GF-D8 (cell line): ENCODE measurements at regions not wholly inside any gene's neighbourhood (a gene's known extent, or its start where the extent isn't known, plus 50 kb on each side); places are given as distances from the start of the nearest gene placed in this dataset.

Experiments
- DNase-seq: peaks from one replicate; lab custom pipeline; 2025; lab: John Stamatoyannopoulos, UW

- DNase-seq: no peak
Observed at GRCh38 chr6:20313051-20313450, 88.6 kb upstream of the E2F3 start.

GRCh38 chr6:20313960-20314530 lies 87.6 kb upstream of the E2F3 start:
- no peak for DNase-seq

DNA sequence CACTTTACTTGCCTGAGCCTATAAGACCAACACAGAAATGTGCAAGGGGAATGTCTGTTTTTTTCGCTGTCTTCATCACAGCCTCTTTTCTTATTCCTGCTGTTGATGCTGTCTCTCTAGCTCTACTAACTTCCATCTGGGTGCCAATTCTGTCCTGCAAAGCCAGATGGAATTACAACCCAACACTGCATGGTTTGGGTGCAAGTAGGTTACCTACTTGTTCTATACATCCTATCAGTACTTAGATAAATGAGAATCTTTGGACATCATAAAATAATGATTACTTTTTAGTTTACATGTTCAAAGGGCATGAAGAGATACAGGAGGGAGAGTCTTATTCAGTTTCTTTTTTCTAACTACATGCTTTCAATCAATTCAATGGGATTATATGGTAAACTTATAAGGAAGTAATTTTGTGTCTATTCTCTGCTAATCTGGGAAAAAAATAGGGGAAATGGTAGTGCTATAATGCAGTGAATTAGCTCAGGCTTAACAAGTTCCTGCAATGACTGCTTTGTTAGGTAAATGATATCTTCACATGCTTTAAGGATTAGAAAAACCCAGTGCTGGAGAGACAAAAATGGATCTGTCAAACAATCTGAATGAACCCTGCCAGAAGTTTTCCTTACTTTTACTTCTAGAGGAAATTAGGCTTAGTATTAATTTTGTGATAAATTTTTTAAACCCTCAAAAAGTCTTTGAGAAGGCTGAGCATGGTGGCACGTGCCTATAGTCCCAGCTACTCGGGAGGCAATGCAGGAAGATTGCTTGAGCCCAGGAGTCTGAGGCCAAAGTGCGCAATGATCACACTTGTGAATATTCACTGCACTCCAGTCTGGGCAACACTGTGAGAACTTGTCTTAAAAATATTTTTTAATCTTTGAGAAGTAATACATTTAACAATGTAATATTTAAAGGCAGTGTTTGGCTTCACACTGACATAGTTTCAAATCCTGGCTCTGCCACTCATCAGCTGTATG lies 86.5 kb upstream of the E2F3 start:
- no peak for DNase-seq

DNA sequence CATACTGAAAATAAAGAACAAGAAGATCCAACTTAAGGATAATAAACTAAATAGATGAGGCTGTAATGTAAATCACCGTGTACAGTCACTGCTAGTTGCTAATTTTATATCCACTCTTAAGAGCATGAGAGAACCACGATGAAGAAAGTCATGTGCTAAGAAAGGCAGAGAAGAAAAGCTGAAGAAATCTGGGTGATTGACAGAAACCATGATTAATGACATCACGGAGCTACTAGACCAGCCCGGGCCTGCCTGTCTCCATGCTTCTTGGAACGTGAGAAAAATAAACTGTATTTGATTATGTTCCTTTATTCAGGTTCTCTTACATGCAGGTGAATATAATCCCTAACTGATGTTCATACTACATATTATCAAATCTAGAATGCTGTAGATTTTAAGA lies 84.2 kb upstream of the E2F3 start:
- no peak for DNase-seq

DNA sequence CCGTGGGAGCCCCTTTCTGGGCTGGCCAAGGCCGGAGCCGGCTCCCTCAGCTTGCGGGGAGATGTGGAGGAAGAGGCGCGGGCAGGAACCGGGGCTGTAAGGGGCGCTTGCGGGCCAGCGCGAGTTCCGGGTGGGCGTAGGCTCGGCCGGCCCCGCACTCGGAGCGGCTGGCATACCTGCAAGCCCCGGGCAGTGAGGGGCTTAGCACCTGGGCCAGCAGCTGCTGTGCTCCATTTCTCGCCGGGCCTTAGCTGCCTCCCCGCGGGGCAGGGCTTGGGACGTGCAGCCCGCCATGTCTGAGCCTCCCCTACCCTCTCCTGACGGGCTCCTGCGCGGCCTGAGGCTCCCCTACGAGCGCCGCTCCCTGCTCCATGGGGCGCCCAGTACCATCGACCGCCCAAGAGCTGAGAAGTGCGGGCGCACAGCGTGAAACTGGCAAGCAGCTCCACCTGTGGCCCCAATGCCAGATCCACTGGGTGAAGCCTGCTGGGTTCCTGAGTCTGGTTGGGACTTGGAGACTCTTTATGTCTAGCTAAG lies 82.8 kb upstream of the E2F3 start:
- DNase-seq: no peak

DNA sequence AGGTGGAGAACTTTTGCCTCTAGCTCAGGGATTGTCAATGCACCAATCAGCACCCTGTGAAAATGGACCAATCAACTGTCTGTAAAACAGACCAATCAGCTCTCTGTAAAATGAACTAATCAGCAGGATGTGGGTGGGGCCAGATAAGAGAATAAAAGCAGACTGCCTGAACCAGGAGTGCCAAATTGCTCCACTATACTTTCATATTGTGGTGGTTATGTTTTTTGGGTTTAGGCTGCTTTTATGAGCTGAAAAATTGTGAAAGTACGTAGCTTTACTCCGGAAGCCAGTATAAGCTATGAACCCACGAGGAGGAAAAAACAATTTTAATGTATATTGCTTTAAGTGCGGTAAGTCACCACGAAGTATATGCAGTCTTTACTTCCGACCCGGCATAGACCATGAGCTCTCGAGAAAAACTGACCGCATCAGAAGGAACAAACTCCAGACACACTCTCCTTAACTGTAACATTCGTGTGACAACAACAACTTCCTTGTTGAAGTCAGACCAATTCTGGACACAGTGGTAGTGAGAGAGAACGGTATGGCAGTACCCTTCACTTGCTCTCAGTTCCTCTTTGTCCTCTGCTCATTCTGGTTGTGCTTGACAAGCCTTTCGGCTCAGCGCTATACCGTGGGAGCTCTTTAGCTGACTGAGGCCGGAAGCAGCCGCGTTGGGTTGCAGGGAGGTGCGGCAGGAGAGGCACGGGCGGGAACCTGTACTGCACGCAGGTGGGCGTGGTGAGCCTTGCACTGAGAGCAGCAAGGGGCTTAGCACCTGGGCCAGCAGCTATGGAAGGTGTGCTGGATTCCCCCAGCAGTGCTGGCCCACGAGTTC lies 81.9 kb upstream of the E2F3 start:
- peak; percentile 65 for DNase-seq

DNA sequence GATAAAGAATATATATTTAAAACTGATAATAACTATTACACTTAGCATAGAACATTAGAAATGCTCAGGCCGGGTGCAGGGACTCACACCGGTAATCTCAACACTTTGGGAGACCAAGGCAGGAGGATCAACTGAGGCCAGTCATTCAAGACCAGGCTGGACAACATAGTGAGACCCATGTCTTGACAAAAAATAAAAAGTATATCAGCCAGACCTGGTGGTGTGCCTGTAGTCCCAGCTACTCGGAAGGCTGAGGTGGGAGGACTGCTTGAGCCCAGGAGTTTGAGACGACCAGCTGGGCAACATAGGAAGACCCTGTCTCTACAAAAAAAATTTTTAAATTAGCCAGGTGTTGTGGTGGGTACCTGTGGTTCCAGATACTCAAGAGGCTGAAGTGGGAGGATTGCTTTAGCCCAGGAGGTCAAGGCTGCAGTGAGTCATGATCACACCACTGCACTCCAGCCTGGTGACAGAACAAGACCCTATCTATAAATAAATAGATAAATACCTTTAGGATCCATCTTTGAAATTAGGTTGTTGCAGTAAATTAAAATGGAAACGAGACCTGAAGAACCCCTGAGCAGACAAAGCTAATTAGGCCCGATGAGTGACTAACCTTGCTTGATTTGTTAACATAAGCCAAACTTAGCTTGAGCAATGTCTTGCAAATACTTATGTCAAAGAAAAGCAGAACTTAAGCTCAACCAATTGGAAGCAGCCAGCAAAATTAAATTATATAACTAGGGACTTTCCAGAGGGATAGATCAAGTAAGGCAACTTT lies 75.8 kb upstream of the E2F3 start:
- no peak for DNase-seq

GRCh38 chr6:20326422-20326728 lies 75.3 kb upstream of the E2F3 start:
- no peak for DNase-seq

GRCh38 chr6:20327141-20327540 lies 74.5 kb upstream of the E2F3 start:
- DNase-seq: no peak

- no peak for DNase-seq
Observed at GRCh38 chr6:20328266-20328923, 73.3 kb upstream of the E2F3 start.

GRCh38 chr6:20328924-20329300 lies 72.8 kb upstream of the E2F3 start:
- DNase-seq: no peak

- DNase-seq: no peak
Observed at GRCh38 chr6:20331042-20331441, 70.6 kb upstream of the E2F3 start.

GRCh38 chr6:20331625-20332024 lies 70.1 kb upstream of the E2F3 start:
- no peak for DNase-seq

GRCh38 chr6:20332441-20333006 lies 69.2 kb upstream of the E2F3 start:
- no peak for DNase-seq

GRCh38 chr6:20333721-20334269 lies 67.9 kb upstream of the E2F3 start:
- DNase-seq: no peak

- DNase-seq: no peak
Observed at GRCh38 chr6:20334334-20334733, 67.3 kb upstream of the E2F3 start.

DNA sequence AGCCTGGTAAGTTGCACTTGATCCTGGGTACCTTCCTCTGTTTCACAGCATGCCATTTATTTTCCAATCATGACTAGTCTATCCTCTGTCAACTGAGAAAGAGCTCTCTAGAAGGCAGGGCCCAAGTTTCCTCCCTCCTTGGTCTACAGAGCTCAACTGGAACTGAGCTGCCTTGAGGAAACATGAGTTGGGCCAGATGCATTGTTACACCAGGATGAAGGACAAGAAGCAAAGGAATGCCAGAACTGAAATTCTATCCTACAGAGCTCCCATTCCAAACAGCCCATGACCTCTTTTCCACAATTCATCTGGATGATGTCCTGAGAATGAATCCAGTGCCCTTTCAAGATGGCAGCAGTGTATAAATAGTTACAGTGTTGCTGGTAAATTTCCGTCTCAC lies 66.7 kb upstream of the E2F3 start:
- no peak for DNase-seq

- DNase-seq: no peak
Observed at GRCh38 chr6:20335872-20336271, 65.8 kb upstream of the E2F3 start.

DNA sequence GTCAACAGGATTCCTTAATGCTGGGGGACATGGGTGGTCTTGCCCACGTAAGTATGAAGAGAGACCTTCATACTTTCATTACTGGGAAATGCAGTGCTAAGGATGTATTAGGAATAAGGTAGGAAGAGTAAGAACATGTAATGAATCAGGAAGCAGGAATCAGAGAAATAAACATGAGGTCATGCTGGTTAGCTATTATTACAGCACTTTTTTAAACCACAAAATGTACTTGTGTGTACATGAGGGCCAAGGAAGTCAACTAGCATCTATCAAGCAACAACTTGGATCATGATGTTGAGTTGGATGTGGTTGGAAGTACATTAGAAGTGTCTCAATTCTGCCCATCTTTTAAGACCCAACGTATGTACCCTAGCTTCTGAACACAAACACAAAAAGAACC lies 63.5 kb upstream of the E2F3 start:
- DNase-seq: no peak

DNA sequence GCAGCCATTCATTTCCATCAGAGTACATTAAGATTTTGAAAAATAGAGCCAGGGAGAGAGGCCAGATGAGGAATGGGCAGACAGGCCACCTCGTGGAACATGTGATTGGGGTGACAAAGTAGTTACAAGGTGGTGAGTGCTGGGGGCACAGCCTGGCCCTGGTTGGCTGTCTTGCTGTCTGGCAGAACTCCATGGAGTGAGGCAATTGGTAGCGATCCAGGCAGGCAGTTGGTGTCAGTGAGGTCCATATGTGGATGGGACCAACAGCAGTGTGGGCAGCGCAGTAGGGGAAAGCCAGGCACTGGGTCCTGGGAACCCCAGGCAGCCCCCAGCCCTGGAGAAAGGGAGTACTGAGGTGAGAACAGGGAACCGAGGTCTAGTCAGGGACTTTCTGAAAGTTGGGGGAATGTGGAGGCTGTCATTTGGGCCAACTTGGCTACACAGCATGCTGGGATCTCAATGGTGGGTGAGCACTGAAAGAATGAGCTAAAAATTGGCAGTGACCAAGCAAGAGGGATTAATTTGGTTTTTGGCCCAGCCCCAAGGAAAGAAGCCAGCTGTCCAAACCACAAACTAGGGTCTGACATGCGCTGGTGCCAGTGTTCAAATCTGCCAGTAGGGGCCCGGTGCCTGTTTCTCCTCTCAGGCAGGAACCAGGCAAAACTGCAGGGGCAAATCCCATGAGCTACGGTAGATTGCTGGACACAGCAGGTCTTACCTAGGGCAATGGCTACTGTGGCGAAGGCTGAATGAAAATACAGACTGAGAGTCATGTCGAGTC lies 61.4 kb upstream of the E2F3 start:
- DNase-seq: no peak
